H1 (cell line): ENCODE measurements at regions not wholly inside any gene's neighbourhood (a gene's known extent, or its start where the extent isn't known, plus 50 kb on each side); places are given as distances from the start of the nearest gene placed in this dataset.

ENCODE experiments used
- CHD7 ChIP-seq: fragments of 300-600 bp; sonication (generic); IDR thresholded peaks from 2 replicates; pipeline ENCODE4 v1.7.1; 2012; ENCODE audit warnings: low read length, moderate library complexity, mild to moderate bottlenecking, inconsistent platforms; ENCODE audit not compliant: insufficient replicate concordance
- CREB1 ChIP-seq: IDR thresholded peaks from 2 replicates; pipeline ENCODE4 v1.6.1; 2012; ENCODE audit warnings: inconsistent platforms
- HDAC6 ChIP-seq: IDR thresholded peaks from one replicate; pipeline ENCODE4 v1.7.1; 2012; ENCODE audit warnings: low read depth, mild to moderate bottlenecking, inconsistent platforms, low read length, moderate library complexity
- MAFK ChIP-seq: IDR thresholded peaks from 2 replicates; pipeline ENCODE4 v1.6.1; 2012; ENCODE audit warnings: low read depth, mild to moderate bottlenecking, improper control_type of control experiment, low read length
- PHF8 ChIP-seq: fragments of 200-600 bp; sonication (generic); conservative IDR thresholded peaks from 2 replicates; pipeline ENCODE4 v1.7.1; 2012; ENCODE audit warnings: low read depth, mild to moderate bottlenecking, inconsistent platforms, low read length, moderate library complexity
- POLR2AphosphoS5 ChIP-seq: IDR thresholded peaks from 2 replicates; pipeline ENCODE4 v1.6.1; 2011; ENCODE audit warnings: low read depth, low read length
- TCF12 ChIP-seq: IDR thresholded peaks from 2 replicates; pipeline ENCODE4 v1.6.1; 2011; ENCODE audit warnings: low read depth, mild to moderate bottlenecking, low read length

GRCh38 chr18:44119607-44120006 is 561.1 kb upstream of the SETBP1 start (continued):
- TF ChIP-seq CHD7: no peak
- TF ChIP-seq MAFK: no peak
- no peak for TF ChIP-seq POLR2AphosphoS5
- TF ChIP-seq HDAC6: no peak
- TF ChIP-seq CREB1: no peak
- TF ChIP-seq PHF8: no peak
- TF ChIP-seq TCF12: no peak
